HG03139 (cell line): ENCODE measurements at regions not wholly inside any gene's neighbourhood (a gene's known extent, or its start where the extent isn't known, plus 50 kb on each side); places are given as distances from the start of the nearest gene placed in this dataset.
A peak's percentile ranks its signal among the peaks of the same experiment; 100 is the strongest.
"Not testable (repeated sequence)": the region's sequence is repeated elsewhere in the genome, so short reads cannot be mapped to it uniquely, and the experiment has no call there.

Experiments used
- ATAC-seq: cut with Tn5 transposase; IDR thresholded peaks from one replicate; pipeline ENCODE4 v1.9.1; 2021; ENCODE audit not compliant: unreplicated experiment

DNA sequence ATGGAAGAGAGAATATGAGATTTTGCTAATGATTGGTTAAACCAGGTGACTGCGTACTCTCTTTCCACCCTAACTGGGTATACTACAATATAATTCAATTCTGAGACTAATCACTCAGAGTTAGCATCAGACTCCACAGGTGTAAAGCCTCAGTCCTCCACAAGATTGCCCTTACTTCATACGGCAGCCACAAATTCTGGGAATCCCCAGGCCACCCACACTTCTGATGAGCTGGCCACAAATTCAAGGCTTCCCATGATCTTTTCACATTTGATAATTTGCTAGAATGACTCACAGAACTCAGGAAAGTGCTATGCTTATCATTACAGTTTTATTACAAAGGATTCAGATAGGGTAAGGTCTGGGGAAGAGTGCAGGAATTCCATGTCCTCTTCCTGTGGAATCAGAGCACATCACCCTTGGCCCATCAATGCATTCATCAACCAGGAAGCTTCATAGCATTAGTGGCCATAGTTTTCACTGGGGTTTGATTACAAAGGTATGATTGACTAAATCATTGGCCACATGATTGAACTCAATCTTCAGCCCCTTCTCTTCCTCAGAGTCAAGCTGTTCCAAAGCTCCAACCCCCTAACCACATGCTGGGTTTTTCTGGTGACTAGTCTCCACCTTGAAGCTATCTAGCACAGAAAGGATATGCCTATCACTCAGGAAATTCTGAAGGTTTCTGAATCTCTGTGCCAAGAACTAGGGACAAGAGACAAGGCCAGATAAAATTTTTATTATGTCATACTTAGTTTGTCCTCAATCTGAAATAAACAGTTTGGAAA is 131.7 kb downstream of the HHIPL2 start:
- no peak for ATAC-seq

DNA sequence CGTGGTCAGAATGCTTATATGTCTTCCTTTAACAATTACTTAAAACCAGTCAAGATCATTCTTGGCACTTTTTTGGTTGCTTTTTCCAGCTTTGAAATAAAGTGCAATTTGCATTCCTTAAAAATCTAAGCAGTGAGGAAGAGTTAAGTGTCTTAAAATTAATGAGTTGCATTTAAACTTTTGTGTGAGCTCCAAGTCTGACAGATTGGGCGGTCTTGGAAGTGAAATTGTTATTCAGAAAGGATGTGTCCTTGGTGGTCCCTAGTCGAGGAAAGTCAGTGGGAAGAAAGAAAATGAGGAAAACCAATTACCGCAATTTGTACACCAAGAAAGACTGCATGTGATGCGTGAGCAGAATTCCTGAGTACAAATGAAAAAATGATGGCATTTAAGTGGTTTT is 132.5 kb downstream of the HHIPL2 start:
- ATAC-seq = no peak

DNA sequence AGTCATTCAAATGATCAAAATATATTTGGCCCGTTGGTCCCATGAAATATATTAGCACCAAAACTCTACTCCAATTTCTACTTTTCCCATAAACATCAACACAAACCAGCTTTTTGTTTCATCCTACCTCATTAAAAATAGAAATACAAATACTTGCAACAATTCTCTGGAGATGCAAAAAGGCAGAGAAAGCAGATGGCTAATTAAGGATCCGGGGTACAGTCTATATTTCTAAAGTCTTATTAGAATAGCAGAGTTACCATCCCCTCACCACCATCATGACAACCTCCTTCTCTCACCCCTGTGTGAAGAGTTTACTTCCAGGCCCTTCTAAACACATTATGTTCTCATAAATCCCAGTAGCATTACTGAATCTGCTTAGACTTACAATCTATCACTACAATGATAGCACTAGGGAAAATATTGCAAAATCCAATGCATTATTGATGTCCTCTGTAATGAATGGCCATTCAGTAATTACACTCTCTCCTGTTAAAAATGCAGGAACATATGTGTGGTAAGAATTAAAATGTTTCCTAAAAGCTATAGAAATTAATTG is 133.8 kb downstream of the HHIPL2 start:
- no peak for ATAC-seq

DNA sequence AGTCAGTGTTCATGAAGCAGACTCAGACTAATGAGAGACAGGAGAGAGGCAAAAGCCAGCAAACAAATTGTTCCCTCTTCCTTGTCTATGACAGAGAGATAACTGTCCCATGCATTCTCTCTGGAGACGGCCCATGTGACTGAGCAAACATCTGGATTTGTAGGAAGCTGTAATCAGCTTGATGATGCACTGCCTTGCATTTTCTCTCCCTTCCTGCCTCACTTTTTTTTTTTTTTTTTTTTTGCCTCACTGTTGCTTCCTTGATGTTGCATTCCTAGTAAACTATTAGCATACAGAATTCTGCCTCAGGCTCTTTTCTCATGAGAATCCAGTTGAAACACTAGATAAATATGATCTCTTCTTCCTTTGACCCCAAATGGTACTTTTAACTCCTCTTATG is 134.5 kb downstream of the HHIPL2 start:
- no peak for ATAC-seq

DNA sequence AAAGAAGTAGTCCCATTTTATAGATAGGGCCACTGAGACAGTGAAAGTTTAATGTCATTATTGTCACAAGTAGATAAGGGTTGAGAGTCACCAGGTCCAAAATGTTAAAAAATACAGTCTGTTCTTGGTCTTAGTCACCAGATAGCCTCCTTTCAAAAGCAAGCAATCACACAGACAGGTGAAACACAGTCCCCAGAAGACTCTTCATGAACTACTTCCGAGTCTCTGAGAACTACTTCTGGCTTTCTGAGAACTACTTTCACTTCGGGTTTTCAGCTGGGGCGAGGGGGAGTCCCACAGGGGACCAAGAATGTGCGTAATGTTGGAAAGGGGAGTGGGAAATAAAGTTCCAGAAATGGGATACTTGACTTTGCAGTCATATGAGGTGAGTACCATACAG is 143.2 kb downstream of the HHIPL2 start:
- no peak for ATAC-seq

DNA sequence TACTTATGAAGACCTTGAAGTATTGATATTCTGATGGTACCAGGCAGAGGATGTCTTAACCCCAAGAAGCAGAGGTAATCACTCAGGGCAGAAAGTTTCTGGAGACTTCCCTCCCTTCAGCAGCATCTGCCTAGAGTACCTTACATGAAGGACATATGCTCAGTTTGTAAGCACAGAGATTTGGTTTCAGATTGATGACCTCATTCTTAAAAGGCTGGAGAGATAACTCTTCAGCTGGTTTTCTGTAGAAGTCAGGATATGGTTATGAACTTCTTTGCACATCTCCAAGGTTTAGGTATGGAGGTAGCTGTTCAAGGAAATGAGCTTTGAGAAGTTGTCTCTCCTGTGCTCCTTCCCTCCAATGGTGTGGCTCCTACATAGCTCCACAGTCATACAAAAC is 148.7 kb downstream of the HHIPL2 start:
- ATAC-seq = no peak

DNA sequence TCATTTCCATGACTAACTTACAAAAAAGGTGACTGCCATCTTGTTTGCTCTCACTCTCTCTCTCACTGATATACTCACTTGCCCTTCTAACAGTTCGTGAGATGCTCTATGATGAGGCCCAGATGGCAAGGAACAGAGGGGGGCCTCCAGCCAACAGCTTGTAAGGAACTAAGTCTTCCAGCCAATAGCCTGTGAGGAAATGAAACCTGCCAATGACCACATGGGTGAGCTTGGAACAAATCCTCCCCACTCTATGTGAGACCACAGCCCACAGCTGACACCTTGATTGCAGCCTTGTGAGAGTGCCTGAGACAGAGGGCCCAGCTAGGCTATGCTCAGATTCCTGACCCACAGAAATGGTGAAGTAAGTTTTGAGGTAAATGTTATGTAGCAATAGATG is 153.7 kb downstream of the HHIPL2 start:
- ATAC-seq = no peak

DNA sequence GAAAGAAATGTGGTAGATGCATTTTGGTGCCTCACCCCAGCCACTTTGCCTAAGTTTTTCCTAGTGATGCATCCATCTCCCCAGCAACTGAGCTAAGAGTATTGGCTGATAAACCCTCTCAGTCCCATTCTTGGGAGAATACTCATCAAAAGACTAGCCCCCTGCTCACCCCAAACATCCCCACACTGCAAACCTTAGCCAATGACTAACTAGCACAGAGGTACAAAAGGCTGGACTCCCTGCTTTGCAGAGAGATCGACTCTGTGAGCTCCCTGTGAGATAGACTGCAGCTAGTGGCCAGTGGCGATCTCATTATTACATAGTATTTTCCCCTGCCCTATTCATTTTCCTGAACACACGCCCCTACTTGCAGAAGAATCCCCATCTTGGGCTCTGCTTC is 155.3 kb downstream of the HHIPL2 start:
- ATAC-seq = no peak

DNA sequence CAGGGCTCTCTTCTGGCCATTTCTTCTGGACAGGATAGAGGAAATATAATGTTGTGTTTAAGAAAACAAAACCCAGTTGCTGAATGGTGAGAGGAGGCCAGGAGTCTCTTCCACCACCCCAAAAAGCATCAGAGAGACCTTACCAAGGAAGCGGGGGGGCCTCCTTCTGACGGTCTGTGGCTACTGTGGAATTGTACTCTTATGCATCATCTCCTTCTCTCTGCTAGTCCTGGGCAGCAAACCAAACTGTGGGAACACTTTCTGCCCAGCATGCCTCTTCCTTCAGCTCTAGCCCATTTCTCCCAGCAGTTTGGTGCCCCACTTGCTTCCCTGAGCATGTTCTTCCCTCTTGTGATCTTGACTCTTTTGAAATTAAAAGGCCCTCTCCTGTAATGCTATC is 157.7 kb downstream of the HHIPL2 start:
- ATAC-seq = no peak

DNA sequence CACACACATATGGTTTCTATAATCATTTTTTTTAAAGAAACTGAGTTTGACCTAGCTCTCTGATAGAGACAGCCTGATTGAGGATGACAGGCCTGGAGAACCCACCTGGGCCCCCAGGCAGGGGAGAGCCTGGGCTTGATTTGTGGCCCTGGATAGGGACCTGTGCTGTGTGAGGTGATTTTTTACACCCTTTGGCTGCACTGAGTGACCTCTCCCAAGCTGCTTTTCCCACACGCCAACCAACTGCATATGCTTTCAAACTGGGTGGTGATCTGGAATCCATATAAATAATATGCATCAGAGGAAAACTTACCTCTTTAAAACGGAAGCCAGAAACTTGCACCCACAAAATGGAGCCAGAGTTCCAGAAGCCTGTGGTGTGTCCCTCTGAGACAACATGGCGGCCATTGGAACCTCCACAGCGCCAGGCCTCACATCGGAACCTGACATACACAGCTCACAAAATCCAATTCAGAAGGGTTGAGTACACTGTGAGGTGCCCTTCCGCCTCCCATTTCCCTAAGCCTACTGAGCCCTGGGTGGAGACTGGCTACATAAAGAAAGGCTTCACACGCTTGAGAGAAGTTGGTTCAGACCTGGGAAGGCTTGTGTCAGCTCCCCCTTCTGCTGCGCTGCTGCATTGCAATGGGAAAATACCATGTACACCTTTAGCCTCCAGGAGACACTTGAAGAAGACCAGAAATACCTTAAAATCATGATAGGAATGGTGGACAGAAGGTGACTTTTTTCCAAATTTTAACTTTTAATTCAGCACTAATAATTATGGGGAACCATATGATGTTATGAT is 160.7 kb downstream of the HHIPL2 start:
- no peak for ATAC-seq

DNA sequence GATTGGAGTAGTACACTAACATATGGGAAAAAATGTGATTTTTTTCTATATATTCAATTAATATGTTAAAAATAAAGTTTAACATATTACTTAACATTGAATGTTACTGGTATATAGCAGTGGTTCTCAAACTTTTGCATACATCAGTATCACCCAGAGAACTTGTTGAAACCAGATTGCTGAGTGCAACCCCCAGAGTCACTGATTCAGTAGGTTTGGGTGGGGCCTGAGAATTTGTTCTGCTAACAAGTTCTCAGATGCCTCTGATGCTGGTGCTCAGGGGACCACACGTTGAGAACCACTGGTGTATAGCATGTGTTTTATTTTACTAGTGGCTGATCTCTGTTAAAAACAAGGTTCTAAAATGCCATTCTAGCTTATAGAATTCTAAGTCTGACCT is 161.9 kb downstream of the HHIPL2 start:
- ATAC-seq = no peak

DNA sequence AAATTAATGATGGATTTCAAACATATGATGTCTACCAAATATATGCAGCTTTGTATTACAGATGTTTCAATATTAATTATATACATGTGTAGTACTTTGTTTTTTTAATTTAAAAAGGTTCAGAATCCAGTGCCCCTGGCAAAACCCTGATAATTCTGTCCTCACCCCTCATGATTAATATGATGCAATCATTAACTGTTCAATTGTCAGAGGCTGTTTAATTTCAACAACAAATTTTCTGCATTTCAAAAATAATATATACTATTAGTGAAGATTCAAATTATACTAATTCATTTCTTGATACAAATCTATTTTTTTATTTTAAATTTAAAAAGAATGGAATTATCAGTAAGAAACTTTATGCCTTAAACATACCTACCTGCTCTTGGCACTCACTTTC is 162.6 kb downstream of the HHIPL2 start:
- no peak for ATAC-seq

DNA sequence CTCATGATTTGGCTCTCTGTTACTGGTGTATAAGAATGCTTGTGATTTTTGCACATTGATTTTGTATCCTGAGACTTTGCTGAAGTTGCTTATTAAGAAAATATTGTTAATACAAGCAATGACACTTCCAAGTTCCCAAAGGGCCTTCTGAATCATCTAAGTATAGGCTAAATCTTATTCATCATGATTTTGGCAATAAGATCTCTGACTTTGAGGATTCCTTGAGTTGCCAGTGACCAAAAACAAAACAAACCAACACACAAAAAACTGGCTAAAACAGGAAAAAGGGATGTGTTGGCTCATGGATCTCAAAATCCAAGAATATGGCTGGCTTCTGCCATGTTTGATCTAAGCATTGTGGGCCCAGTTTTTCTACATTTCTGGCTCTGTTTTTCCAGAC is 163.4 kb downstream of the HHIPL2 start:
- ATAC-seq = no peak

DNA sequence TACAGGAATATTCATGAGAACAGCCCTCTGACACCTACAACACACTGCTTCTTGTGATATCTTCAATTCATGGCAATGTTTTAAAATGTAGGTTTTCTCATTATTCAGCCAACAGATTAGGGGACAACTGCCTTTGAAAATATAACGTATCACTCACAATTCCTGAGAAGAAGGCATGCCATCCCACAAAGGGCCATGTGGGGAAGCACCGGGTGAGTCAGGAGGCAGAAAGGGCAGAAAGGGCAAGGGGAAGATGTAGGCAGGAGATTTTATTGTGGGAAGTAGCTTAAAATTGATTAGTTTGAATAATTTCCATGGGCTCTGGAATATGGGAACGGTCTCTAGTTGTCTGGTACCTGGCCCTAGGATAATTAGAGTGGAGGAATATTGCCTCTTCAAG is 165.7 kb downstream of the HHIPL2 start:
- ATAC-seq = no peak

DNA sequence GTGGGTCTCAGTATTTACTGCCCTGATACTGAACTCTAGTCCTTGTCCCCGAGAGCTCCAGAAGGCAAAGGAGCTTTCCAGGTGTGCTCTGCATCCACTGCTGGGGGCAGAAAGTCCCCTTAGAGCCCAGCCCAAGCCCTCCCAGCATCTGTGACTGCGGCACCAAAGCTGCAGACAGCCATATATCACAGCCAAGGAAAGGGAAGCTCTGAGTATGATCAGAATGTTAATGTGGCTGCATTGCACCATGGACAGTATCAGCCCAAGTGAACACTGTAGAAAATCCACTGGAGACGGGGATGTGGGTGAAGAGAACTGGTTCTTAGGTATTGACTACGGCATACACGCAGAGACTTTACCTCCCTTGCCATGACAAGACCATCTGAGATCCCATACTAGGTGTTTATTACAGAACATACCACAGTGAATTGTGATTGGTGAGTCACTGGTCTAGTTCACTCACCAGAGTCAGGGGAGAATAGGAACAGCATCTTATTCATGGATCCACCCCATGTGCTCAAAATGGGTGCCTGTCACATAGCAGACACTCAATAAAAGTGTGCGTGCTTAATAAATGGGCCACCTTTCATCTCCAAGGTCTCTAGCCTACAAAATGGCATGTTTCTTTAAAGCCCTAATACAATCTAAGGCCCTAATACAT is 170.3 kb downstream of the HHIPL2 start:
- no peak for ATAC-seq

DNA sequence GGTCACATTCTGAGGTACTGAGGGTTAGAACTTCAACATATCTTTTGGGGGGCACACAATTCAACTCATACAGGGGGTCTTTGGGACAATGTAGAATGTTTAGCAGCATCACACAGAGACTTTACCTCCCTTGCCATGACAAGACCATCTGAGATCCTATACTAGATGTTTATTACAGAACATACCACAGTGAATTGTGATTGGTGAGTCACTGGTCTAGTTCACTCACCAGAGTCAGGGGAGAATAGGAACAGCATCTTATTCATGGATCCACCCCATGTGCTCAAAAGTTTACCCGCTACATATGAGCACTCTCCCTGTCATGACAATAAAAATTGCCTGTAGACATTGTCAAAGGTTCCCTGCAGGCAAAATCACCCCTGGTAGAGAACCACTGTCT is 171.1 kb downstream of the HHIPL2 start:
- ATAC-seq = not testable (repeated sequence)

DNA sequence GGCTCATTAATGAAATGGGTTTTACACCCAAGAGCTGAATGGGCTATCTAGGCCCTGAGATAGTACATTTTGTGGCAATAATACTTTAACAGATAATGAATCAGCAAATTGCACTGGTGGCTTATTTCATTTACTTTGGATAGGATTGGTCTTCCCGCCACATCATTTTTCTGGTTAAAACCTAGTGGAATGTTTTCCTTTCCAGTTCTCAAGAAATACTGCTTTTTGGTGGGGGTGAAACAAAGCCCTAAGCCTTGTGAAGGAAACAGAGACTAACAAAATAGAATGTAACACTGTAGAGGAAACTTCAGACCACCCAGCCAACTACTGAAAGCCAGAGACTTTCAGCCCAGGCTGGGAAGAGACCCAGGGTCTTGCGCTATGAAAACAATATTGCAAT is 172.2 kb downstream of the HHIPL2 start:
- ATAC-seq = no peak

DNA sequence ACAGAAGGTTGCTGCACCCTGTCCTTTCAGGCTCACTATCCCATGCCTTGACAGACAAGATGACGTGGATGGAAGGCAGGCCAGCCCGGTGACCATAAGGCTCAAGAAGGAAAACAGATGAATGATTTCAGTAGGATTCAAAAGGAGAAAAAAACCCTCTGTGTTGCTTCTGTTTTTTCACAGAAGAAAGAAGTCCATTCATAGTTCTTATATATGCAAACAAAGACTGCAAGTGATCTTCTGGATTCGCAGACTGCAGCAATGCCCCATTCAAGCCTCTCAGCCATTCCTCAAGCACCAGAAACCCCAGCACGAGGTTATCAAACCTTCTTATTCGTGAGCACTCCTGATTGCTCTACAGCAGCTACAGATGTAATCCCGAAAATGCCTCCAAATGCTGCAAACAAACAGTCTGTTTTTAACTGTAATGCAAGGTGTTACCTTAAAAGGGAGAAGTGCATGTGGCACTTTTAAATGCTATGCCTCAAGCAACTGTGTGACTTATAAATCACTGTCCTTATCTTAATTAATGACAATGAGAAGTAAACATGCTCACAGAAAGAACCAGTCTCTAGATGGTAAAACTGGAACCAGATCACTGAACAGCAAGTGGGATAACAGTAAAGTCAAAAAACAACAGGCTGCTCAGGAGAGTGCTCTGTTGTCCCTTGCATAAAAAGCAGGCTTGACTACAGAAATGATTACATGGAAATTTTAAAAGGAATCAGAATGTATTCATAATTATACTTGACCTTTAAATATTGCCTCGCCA is 173.9 kb downstream of the HHIPL2 start:
- no peak for ATAC-seq

DNA sequence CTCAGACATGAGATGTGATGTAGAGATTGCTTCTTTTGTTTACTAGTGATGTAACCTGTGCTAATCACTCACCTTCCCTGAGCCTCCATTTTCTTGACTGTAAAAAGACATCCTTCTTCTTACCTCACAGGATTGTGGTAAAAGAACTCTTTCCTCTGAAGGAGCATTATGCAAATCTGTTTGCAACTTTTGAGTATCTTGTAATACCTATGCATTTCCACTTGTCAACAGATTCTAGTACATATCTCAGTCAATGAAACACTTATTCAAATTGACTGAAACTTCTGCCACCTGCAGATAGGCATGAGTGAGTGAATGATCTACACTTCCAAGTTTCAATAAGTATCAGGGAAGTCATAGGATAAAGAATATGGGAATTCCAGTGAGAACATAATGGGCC is 174.7 kb downstream of the HHIPL2 start:
- ATAC-seq = peak; percentile 72

DNA sequence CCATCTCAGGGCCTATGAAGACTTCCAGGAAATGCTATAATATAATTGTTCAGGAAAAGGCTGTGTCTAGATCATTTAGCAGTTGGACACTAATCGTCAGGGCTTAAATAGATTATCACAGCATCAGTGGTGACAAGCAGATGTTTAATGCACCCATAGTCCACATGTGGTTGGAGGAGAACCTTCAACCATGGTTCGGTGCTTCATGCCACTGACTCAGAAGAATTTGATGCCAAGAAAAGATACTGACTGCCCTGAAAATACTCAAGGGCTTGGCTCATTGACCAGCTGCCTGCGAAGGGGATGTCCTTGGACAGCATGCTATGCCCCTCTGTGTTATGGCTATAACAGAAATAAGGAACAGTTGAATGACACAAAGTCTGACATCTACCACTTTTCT is 175.7 kb downstream of the HHIPL2 start:
- ATAC-seq = no peak
